HG03575 (cell line): ENCODE measurements at regions not wholly inside any gene's neighbourhood (a gene's known extent, or its start where the extent isn't known, plus 50 kb on each side); places are given as distances from the start of the nearest gene placed in this dataset.

Source experiments
- ATAC-seq: cut with Tn5 transposase; IDR thresholded peaks from one replicate; pipeline ENCODE4 v1.9.1; 2021; ENCODE audit not compliant: unreplicated experiment, insufficient number of reproducible peaks, low FRiP score; ENCODE audit errors: extremely low read depth

- ATAC-seq, result no peak
Measured at GRCh38 chr1:118275472-118276115, 90.6 kb upstream of the SPAG17 start.

- no peak for ATAC-seq
Measured at GRCh38 chr1:118272884-118273283, 87.9 kb upstream of the SPAG17 start.

GRCh38 chr1:118271883-118272282 is 86.9 kb upstream of the SPAG17 start:
- ATAC-seq, result no peak

GRCh38 chr1:118269598-118269997 is 84.6 kb upstream of the SPAG17 start:
- ATAC-seq, result no peak

GRCh38 chr1:118266436-118266835 is 81.4 kb upstream of the SPAG17 start:
- no peak for ATAC-seq

GRCh38 chr1:118264343-118264742 is 79.3 kb upstream of the SPAG17 start:
- ATAC-seq, result no peak

- ATAC-seq, result no peak
Measured at GRCh38 chr1:118262865-118263264, 77.8 kb upstream of the SPAG17 start.

- ATAC-seq, result no peak
Measured at GRCh38 chr1:118258975-118259374, 73.9 kb upstream of the SPAG17 start.

GRCh38 chr1:118257946-118258345 is 72.9 kb upstream of the SPAG17 start:
- ATAC-seq, result no peak

- no peak for ATAC-seq
Measured at GRCh38 chr1:118254491-118255425, 69.7 kb upstream of the SPAG17 start.

- no peak for ATAC-seq
Measured at GRCh38 chr1:118254001-118254400, 69.0 kb upstream of the SPAG17 start.

- ATAC-seq, result no peak
Measured at GRCh38 chr1:118253053-118253915, 68.3 kb upstream of the SPAG17 start.

- no peak for ATAC-seq
Measured at GRCh38 chr1:118252624-118253023, 67.6 kb upstream of the SPAG17 start.

- ATAC-seq, result no peak
Measured at GRCh38 chr1:118250232-118250631, 65.2 kb upstream of the SPAG17 start.

GRCh38 chr1:118249641-118250040 is 64.6 kb upstream of the SPAG17 start:
- ATAC-seq, result no peak

- no peak for ATAC-seq
Measured at GRCh38 chr1:118247593-118247992, 62.6 kb upstream of the SPAG17 start.

- ATAC-seq, result no peak
Measured at GRCh38 chr1:118246646-118247045, 61.6 kb upstream of the SPAG17 start.

- no peak for ATAC-seq
Measured at GRCh38 chr1:118244194-118244593, 59.2 kb upstream of the SPAG17 start.

- no peak for ATAC-seq
Measured at GRCh38 chr1:118243269-118243668, 58.2 kb upstream of the SPAG17 start.
